ENCODE measurements at regions not wholly inside any gene's neighbourhood (a gene's known extent, or its start where the extent isn't known, plus 50 kb on each side); places are given as distances from the start of the nearest gene placed in this dataset.

- no peaks in the 10 kb centered on the region for H3K9me2 ChIP-seq (replicated peaks; ENCODE audit: insufficient read depth)
- no peaks in the 10 kb centered on the region for H3K9me3 ChIP-seq (ENCODE audit: low read depth)
- H3K27ac ChIP-seq: no peak overlapping the region
- no peaks in the 10 kb centered on the region for H4K20me1 ChIP-seq (ENCODE audit: insufficient read depth, poor library complexity, severe bottlenecking)
- H3K4me3 ChIP-seq: no peak overlapping the region
- no peak for DNase-seq (ENCODE audit: low spot score)
- no peaks in the 10 kb centered on the region for H3K36me3 ChIP-seq (replicated peaks; ENCODE audit: insufficient read depth, low read depth)
- H2AFZ ChIP-seq: no peak overlapping the region
- H3K79me2 ChIP-seq: no peaks in the 10 kb centered on the region
- no peak for TF ChIP-seq EZH2phosphoT487 (IDR thresholded peaks at IDR 0.05; ENCODE audit: low read depth, severe bottlenecking, unreplicated experiment)
- TF ChIP-seq CTCF (IDR thresholded peaks at IDR 0.05; ENCODE audit: poor library complexity): no peak
- no peak for TF ChIP-seq EZH2 (IDR thresholded peaks at IDR 0.05; ENCODE audit: borderline replicate concordance)
- no peak overlapping the region for H3K4me2 ChIP-seq
- WGBS (ENCODE audit: low lambda C conversion rate, missing lambda C conversion rate): 87% methylated on average over 4 of the region's 4 CpGs
- no peaks in the 10 kb centered on the region for H3K27me3 ChIP-seq
- no peaks in the 10 kb centered on the region for H3K4me1 ChIP-seq (ENCODE audit: insufficient read depth)
Observed at GRCh38 chr5:166117072-166118066, 2174.1 kb upstream of the WWC1 start.

GRCh38 chr5:166119506-166119905, 2171.9 kb upstream of the WWC1 start:
- DNase-seq (ENCODE audit: low spot score): no peak
- no peaks in the 10 kb centered on the region for H3K9me2 ChIP-seq (replicated peaks; ENCODE audit: insufficient read depth)
- H2AFZ ChIP-seq: no peak overlapping the region
- H3K4me1 ChIP-seq (ENCODE audit: insufficient read depth): no peaks in the 10 kb centered on the region
- no peak overlapping the region for H3K4me3 ChIP-seq
- H3K27ac ChIP-seq: no peak overlapping the region
- H3K36me3 ChIP-seq (replicated peaks; ENCODE audit: insufficient read depth, low read depth): no peaks in the 10 kb centered on the region
- WGBS (ENCODE audit: low lambda C conversion rate, missing lambda C conversion rate): 92% methylated on average over 2 of the region's 2 CpGs
- TF ChIP-seq EZH2 (IDR thresholded peaks at IDR 0.05; ENCODE audit: borderline replicate concordance) (no peak), EZH2phosphoT487 (IDR thresholded peaks at IDR 0.05; ENCODE audit: low read depth, severe bottlenecking, unreplicated experiment) (no peak), CTCF (IDR thresholded peaks at IDR 0.05; ENCODE audit: poor library complexity) (no peak)
- H3K9me3 ChIP-seq (ENCODE audit: low read depth): no peaks in the 10 kb centered on the region
- no peak overlapping the region for H3K4me2 ChIP-seq
- no peaks in the 10 kb centered on the region for H4K20me1 ChIP-seq (ENCODE audit: insufficient read depth, poor library complexity, severe bottlenecking)
- H3K27me3 ChIP-seq: no peaks in the 10 kb centered on the region
- H3K79me2 ChIP-seq: no peaks in the 10 kb centered on the region

- Histone ChIP-seq H3K79me2 (no peaks in the 10 kb centered on the region), H2AFZ (no peak overlapping the region), H4K20me1 (ENCODE audit: insufficient read depth, poor library complexity, severe bottlenecking) (no peaks in the 10 kb centered on the region), H3K36me3 (replicated peaks; ENCODE audit: insufficient read depth, low read depth) (no peaks in the 10 kb centered on the region), H3K4me3 (no peak overlapping the region), H3K9me3 (ENCODE audit: low read depth) (no peaks in the 10 kb centered on the region), H3K4me2 (no peak overlapping the region), H3K4me1 (ENCODE audit: insufficient read depth) (no peaks in the 10 kb centered on the region), H3K27ac (no peak overlapping the region), H3K27me3 (no peaks in the 10 kb centered on the region), H3K9me2 (replicated peaks; ENCODE audit: insufficient read depth) (no peaks in the 10 kb centered on the region)
- TF ChIP-seq EZH2 (IDR thresholded peaks at IDR 0.05; ENCODE audit: borderline replicate concordance) (no peak), CTCF (IDR thresholded peaks at IDR 0.05; ENCODE audit: poor library complexity) (no peak), EZH2phosphoT487 (IDR thresholded peaks at IDR 0.05; ENCODE audit: low read depth, severe bottlenecking, unreplicated experiment) (no peak)
- DNase-seq (ENCODE audit: low spot score): peak; percentile 11
- 72% methylated on average over 4 of the region's 4 CpGs for WGBS (ENCODE audit: low lambda C conversion rate, missing lambda C conversion rate)
Observed at GRCh38 chr5:166123717-166124116, 2167.7 kb upstream of the WWC1 start.

Measured in hepatocyte (in vitro differentiated cells).